Right kidney (tissue), 1 donor: ENCODE measurements at regions not wholly inside any gene's neighbourhood (a gene's known extent, or its start where the extent isn't known, plus 50 kb on each side); places are given as distances from the start of the nearest gene placed in this dataset.
"Not testable (repeated sequence)": the region's sequence is repeated elsewhere in the genome, so short reads cannot be mapped to it uniquely, and the experiment has no call there.

Experiments
- DNase-seq: peaks from one replicate; pipeline ENCODE4 v3.0.0-alpha.2; 2016

- DNase-seq = no peak
Measured at GRCh38 chr3:78322780-78323179, 1282.9 kb downstream of the ROBO2 start.

- no peak for DNase-seq
Measured at GRCh38 chr3:78337801-78338211, 1297.9 kb downstream of the ROBO2 start.

- no peak for DNase-seq
Measured at GRCh38 chr3:78338405-78338804, 1298.5 kb downstream of the ROBO2 start.

- DNase-seq = no peak
Measured at GRCh38 chr3:78343221-78343620, 1303.3 kb downstream of the ROBO2 start.

GRCh38 chr3:78344267-78344666 lies 1304.4 kb downstream of the ROBO2 start:
- not testable (repeated sequence) for DNase-seq

- DNase-seq = no peak
Measured at GRCh38 chr3:78344918-78345317, 1305.0 kb downstream of the ROBO2 start.

- DNase-seq = no peak
Measured at GRCh38 chr3:78347176-78347575, 1307.3 kb downstream of the ROBO2 start.

GRCh38 chr3:78348664-78349063 lies 1308.8 kb downstream of the ROBO2 start:
- no peak for DNase-seq

- no peak for DNase-seq
Measured at GRCh38 chr3:78349571-78349970, 1309.7 kb downstream of the ROBO2 start.

GRCh38 chr3:78351334-78351733 lies 1311.4 kb downstream of the ROBO2 start:
- DNase-seq = no peak

- no peak for DNase-seq
Measured at GRCh38 chr3:78353231-78353630, 1313.3 kb downstream of the ROBO2 start.

- DNase-seq = no peak
Measured at GRCh38 chr3:78360849-78361248, 1321.0 kb downstream of the ROBO2 start.

- no peak for DNase-seq
Measured at GRCh38 chr3:78368636-78369345, 1328.9 kb downstream of the ROBO2 start.

GRCh38 chr3:78390221-78390620 lies 1350.3 kb downstream of the ROBO2 start:
- no peak for DNase-seq

GRCh38 chr3:78398401-78398800 lies 1358.5 kb downstream of the ROBO2 start:
- no peak for DNase-seq

GRCh38 chr3:78402720-78403119 lies 1362.8 kb downstream of the ROBO2 start:
- DNase-seq = no peak

- DNase-seq = no peak
Measured at GRCh38 chr3:78405745-78406144, 1362.1 kb downstream of the ROBO1 start.

GRCh38 chr3:78406396-78406795 lies 1361.4 kb downstream of the ROBO1 start:
- no peak for DNase-seq

- DNase-seq = no peak
Measured at GRCh38 chr3:78410077-78410476, 1357.7 kb downstream of the ROBO1 start.

GRCh38 chr3:78414261-78414660 lies 1353.5 kb downstream of the ROBO1 start:
- no peak for DNase-seq

- no peak for DNase-seq
Measured at GRCh38 chr3:78420611-78421010, 1347.2 kb downstream of the ROBO1 start.

GRCh38 chr3:78421247-78421966 lies 1346.4 kb downstream of the ROBO1 start:
- DNase-seq = no peak

GRCh38 chr3:78424656-78425055 lies 1343.1 kb downstream of the ROBO1 start:
- no peak for DNase-seq

GRCh38 chr3:78426454-78426853 lies 1341.3 kb downstream of the ROBO1 start:
- no peak for DNase-seq
